Superior temporal gyrus (tissue), 1 donor: ENCODE measurements at regions not wholly inside any gene's neighbourhood (a gene's known extent, or its start where the extent isn't known, plus 50 kb on each side); places are given as distances from the start of the nearest gene placed in this dataset.

ENCODE experiments used
- DNase-seq: peaks from one replicate; pipeline ENCODE4 v3.0.0-alpha.2; 2016; ENCODE audit errors: extremely low spot score

DNA sequence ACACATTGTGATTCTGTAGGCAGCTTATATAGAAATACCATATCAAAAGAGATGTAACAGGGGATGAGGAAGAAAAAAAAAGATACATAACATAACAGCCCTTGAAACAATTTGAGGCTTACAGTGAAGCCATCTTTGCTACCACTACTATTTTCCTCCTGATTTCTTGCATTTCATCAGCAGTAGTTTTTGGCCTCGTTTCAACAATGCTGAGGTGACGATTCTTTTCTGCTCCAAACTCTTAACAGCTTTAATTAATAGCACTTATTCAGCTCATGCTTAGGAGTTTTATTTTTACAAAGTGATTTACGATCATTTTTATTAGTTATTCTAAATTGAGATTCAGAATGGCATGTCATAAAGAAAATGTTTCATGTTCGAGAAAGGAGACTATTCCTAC is 163.2 kb downstream of the DCK start:
- no peak for DNase-seq

DNA sequence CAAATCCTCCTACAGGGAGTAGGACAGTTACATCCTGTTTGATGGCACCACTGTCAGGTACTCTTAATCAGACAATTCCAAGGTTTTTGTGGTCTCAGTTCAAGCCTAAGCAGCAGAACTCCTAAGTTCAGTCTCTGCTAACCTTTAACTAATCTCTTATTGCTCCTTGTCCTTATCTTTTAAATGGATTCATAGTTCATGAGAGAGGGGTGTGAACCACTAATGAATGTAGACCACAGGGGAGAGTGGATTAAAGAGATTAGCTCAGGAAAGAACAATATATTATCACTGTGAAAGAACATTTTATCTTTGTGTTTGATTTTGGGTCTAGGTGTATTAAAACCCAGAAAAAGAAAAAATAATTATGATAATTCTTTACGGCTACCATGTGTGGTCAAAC is 168.9 kb downstream of the DCK start:
- no peak for DNase-seq

DNA sequence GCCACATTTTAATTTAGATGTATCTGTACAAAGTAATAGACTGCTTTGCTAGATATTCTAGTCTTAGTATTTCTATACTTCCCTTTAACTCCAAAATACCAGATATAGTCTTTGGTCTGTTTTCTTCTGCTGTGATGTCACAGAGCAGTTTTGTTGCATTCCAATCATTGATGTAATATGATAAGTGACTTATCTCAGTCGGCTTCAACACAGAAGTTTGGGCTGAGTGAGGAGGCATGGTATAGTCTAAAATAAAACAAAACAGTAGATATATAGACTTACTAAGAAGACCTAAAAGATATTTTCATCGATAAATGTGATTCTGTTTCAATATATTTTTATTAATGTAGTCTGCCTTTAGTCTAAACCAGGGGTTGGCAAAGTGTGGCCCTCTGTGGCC is 169.9 kb downstream of the DCK start:
- no peak for DNase-seq

DNA sequence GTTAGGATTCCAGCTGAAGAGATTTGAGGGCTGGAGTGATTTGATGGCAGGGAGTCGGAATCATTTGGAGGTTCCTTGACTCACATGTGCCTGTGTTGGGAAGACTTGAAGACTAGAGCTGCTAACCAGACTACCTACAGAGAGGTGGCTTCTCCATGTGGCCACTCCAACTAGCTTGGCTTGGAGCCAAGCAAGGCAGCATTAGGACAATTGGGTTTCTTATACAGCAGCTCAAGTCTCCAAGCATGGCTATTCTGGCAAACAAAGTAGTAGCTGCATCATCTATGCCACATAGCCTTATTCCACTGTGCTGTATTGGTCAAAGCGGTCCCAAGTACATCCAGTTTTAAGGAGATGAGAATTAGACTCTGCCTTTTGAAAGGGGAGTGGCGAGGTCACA is 171.7 kb upstream of the SLC4A4 start:
- DNase-seq = no peak

GRCh38 chr4:71171592-71171991 is 167.2 kb upstream of the SLC4A4 start:
- no peak for DNase-seq

DNA sequence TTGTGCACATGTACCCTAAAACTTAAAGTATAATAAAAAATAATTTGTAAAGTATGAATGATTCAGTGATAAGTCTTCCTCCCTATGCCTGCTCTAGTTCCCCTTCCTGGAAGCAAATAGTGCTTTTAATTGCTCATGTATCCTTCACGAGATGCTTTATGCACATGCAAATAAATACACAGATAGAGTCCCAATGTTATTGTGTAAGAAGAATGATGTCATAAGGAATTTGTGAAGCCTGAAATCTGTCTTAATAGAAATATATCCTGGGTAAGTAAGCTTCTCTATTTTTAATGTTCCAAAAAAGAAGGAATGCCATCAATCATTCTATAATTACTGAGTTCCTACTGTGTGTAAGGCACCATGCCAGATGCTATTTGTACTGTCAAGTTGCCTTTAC is 157.5 kb upstream of the SLC4A4 start:
- no peak for DNase-seq

- peak; percentile 85 for DNase-seq
Observed at GRCh38 chr4:71184195-71184781, 154.5 kb upstream of the SLC4A4 start.

DNA sequence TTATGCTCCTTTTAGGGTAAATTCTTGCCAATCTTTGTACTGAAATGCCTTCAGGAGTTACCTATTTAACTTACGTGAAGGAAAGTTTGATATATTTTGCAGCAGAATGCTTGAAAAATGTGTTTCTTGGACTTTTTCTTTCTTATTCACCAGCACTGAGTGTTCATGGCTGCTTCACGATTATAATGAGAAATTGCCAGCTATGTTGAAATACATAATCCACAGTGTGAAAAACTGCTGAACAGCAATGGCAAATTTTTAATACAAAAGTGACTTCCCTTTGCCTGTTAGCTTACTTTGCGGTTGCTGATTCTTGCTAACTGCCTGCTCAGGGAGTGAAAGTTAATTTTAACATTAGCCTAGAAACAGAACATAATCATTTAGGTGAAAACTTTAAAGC is 153.8 kb upstream of the SLC4A4 start:
- DNase-seq = no peak

- no peak for DNase-seq
Observed at GRCh38 chr4:71186257-71186565, 152.6 kb upstream of the SLC4A4 start.

DNA sequence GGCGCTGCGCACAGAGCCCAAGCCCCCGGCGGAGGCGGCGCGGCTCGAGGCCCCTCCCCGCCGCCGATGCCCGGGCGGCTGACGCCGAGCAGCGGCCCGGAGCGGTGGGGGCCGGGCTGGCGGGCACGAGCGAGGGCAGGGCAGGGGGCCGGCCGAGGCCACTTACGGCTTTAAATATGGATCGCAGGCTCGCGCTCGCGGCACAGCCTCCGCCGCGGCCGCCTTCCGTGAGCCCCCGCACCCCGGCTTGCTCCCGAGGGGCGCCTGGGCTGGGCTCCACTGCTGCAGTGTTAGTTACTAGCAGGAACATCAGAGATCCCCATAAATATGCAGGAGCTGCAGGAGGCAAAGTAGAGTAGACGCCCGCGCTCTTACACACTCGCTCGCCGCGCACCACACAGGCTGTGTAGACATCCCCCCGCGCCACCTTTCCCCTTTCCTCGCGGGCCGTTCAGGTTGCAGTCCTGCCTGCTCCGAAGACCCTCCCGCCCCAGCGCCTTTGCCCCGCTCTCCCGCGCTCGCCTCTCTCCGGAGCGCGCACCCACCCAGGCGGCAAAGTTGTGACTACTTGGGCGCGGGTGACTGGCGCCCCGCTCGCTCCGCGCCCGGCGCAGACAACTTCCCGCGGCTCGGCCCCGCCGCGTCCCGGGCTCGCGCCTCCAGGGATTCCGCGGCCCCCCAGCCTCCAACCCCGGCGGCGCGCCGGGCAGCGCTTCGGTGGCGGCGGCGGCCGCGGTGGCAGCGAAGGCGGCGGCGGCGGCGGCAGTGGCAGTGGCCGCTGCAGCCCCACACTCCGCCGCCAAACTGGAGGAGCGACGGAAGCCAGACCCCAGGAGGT is 152.0 kb upstream of the SLC4A4 start:
- DNase-seq = no peak

GRCh38 chr4:71187404-71188155 is 151.2 kb upstream of the SLC4A4 start:
- no peak for DNase-seq

DNA sequence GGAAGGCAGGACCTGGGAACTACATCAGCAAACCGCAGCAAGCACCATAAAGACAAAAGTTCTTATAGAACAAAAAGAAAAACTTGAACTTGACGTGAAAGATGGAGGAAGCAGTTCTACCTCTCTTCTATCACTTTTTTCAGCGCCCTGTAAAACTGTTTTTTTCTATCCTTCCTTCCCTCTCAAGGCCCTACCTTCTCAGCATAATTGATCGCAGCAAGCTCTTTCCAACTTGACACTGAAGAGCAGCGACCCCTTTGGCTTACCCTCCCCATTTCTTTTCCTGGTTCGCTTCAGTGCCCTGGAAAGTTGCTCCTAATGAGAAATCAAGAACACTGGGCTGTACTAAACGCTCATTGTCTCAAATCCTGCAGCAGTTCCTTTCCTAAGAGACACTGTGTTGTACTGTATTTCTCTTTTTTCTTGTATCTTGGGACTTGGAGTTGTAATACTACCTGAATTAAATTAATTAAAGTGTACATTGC is 150.6 kb upstream of the SLC4A4 start:
- no peak for DNase-seq

- no peak for DNase-seq
Observed at GRCh38 chr4:71188951-71189350, 149.9 kb upstream of the SLC4A4 start.

DNA sequence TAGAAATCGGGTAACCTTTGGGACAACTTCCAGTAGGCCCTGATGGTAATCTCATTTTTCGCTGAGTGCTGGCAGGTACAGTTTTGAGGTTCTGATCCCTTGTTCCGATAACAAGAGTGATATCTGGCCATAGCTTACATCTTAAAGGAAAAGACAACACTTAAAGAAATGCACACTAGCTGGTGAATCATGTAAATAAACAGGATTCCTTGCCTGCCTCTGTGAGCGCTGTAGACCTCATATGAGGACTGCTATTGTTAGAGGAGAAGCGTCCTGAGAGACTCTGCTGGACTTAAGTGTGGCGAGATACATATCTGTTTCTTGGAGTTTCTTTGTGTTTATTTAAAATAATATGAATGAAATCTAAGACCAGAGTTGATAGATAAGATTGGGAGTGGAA is 149.3 kb upstream of the SLC4A4 start:
- DNase-seq = no peak

DNA sequence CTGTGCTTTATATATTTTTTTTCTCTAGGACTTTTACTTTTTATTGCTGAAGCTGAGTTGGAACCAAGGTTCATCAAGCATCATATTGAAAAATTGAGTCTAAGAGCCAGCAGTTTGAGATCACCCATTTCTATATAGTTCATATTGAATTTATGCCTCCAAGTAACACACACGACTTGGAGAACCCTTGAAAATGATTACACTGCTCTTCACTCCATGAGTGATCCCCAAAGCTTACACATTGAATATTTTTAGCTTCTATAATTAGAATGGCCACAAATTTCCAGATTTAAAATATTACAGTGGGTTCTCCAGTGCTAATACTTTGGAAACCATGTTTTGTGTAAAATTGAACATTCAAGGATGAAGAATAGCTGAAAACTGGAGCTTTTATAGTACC is 144.4 kb upstream of the SLC4A4 start:
- no peak for DNase-seq

- DNase-seq = no peak
Observed at GRCh38 chr4:71195924-71196323, 142.9 kb upstream of the SLC4A4 start.

- DNase-seq = no peak
Observed at GRCh38 chr4:71198958-71199357, 139.9 kb upstream of the SLC4A4 start.

- DNase-seq = no peak
Observed at GRCh38 chr4:71201057-71201456, 137.8 kb upstream of the SLC4A4 start.

- DNase-seq = no peak
Observed at GRCh38 chr4:71201817-71202576, 136.8 kb upstream of the SLC4A4 start.

- DNase-seq = no peak
Observed at GRCh38 chr4:71202705-71203104, 136.1 kb upstream of the SLC4A4 start.

DNA sequence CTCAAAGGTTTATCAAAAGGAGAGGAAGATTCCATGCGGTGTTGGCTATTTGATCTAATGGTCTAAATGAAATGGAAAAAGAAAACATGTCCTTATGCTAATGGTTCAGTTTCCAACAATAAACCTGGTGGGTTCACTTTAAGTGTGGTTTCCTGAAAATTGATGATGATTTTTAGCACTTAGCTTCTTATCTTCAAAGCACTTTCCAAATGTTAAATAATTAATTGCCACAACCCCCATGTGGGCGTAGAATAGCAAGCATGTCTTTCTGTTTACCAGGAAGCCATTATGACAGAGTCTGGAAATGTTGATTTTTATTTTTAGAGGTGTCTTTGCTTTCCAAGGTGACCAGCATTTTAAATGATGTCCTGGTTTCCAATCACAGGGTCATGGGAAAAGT is 134.8 kb upstream of the SLC4A4 start:
- DNase-seq = no peak

- DNase-seq = no peak
Observed at GRCh38 chr4:71206763-71207162, 132.1 kb upstream of the SLC4A4 start.
